Activated CD4-positive, alpha-beta memory T cell treated with anti-CD3 and anti-CD28 coated beads for 36 hours (primary cell): ENCODE measurements at regions not wholly inside any gene's neighbourhood (a gene's known extent, or its start where the extent isn't known, plus 50 kb on each side); places are given as distances from the start of the nearest gene placed in this dataset.

Experiments used
- CTCF ChIA-PET: fragments of 350-600 bp; sonication (Branson Sonifier 250); formaldehyde crosslinking; loops from one replicate; lab custom pipeline; 2021; ENCODE audit warnings: antibody characterized with exemption, inconsistent platforms; lab: Charles Lee
- POLR2A ChIA-PET: fragments of 350-600 bp; sonication (Branson Sonifier 250); formaldehyde crosslinking; loops from one replicate; lab custom pipeline; 2021; ENCODE audit warnings: antibody characterized with exemption; lab: Charles Lee
- DNase-seq: peaks from one replicate; pipeline ENCODE4 v3.0.0-alpha.2; 2020
- H3K27ac Mint-ChIP-seq: one replicate; pipeline ENCODE4 v1.8.0; 2021; ENCODE audit warnings: mixed read lengths
- H3K27me3 Mint-ChIP-seq: one replicate; pipeline ENCODE4 v1.8.0; 2021; ENCODE audit warnings: mixed read lengths
- H3K36me3 Mint-ChIP-seq: one replicate; pipeline ENCODE4 v1.8.0; 2021; ENCODE audit warnings: mixed read lengths
- H3K4me1 Mint-ChIP-seq: one replicate; pipeline ENCODE4 v1.8.0; 2021; ENCODE audit warnings: low read depth, mixed read lengths
- H3K4me3 Mint-ChIP-seq: one replicate; pipeline ENCODE4 v1.8.0; 2021; ENCODE audit warnings: mild to moderate bottlenecking, mixed read lengths
- H3K9me3 Mint-ChIP-seq: one replicate; pipeline ENCODE4 v1.8.0; 2021; ENCODE audit warnings: mixed read lengths
- intact Hi-C: fragments of 100-400 bp; cut with micrococcal nuclease; formaldehyde crosslinking; loops from one replicate; pipeline ENCODE4 v1.15.1; 2023

DNA sequence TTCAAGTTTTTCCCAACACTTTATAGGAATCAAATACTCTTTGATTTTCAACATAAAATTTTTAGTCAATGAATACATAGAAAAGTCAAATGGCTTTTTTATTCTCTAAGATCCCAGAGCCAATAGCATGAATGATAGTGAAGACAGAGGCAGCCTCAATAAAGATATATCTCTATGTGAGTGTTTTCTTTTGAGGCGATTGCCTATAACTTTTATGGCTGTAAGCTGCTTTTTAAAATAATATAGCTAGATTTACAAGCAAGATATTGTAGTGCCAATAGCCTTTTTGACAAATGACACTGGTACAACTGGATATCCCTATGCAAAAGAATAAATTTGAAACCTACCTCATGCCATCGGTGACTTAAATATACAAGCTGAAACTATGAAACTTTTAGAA is 1705.2 kb upstream of the PCDH20 start:
- ChIA-PET POLR2A (no interaction called here), CTCF (no interaction called here)
- Mint-ChIP-seq H3K27ac (no peak overlapping the region), H3K36me3 (no peaks in the 10 kb centered on the region), H3K4me3 (no peak overlapping the region), H3K9me3 (no peaks in the 10 kb centered on the region), H3K27me3 (no peaks in the 10 kb centered on the region), H3K4me1 (no peaks in the 10 kb centered on the region)
- intact Hi-C loops: no loop called here
- DNase-seq: no peak

DNA sequence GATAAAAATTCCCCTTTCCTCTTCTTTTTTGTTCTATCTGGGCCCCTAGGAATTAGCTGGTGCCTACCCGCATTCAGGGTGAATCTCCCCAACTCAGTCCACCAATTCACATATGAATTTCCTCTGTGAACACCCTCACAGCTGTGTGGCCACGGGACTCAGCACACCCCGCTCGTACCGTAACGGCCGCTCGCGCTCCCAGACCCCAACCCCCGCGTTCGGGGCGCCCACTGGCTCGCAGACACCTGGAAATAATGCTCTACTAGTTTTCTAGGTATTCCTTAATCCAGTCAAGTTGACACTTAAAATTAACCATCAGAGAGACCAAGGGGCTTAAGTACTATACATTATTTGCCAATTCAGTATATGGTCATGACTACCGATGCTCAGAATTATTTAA is 1702.1 kb upstream of the PCDH20 start:
- H3K4me1 Mint-ChIP-seq: no peaks in the 10 kb centered on the region
- intact Hi-C loops: no loop called here
- ChIA-PET CTCF (no interaction called here), POLR2A (no interaction called here)
- H3K4me3 Mint-ChIP-seq: no peak overlapping the region
- H3K27me3 Mint-ChIP-seq: no peaks in the 10 kb centered on the region
- no peaks in the 10 kb centered on the region for H3K36me3 Mint-ChIP-seq
- no peaks in the 10 kb centered on the region for H3K9me3 Mint-ChIP-seq
- no peak overlapping the region for H3K27ac Mint-ChIP-seq
- no peak for DNase-seq

- Mint-ChIP-seq H3K4me1 (no peaks in the 10 kb centered on the region), H3K4me3 (no peak overlapping the region), H3K27ac (no peak overlapping the region), H3K27me3 (no peaks in the 10 kb centered on the region), H3K36me3 (no peaks in the 10 kb centered on the region), H3K9me3 (no peaks in the 10 kb centered on the region)
- intact Hi-C loops: no loop called here
- ChIA-PET POLR2A (no interaction called here), CTCF (no interaction called here)
- no peak for DNase-seq
These were observed 1697.2 kb upstream of the PCDH20 start for GRCh38 chr13:63112799-63113395.

- no peak for DNase-seq
- intact Hi-C loops: no loop called here
- no peak overlapping the region for H3K27ac Mint-ChIP-seq
- H3K4me1 Mint-ChIP-seq: no peaks in the 10 kb centered on the region
- H3K4me3 Mint-ChIP-seq: no peak overlapping the region
- POLR2A ChIA-PET: no interaction called here
- CTCF ChIA-PET: no interaction called here
- no peaks in the 10 kb centered on the region for H3K36me3 Mint-ChIP-seq
- H3K9me3 Mint-ChIP-seq: peaks cover 3% of the 10 kb centered on the region
- H3K27me3 Mint-ChIP-seq: no peaks in the 10 kb centered on the region
These were observed 1694.8 kb upstream of the PCDH20 start for GRCh38 chr13:63110466-63110865.

DNA sequence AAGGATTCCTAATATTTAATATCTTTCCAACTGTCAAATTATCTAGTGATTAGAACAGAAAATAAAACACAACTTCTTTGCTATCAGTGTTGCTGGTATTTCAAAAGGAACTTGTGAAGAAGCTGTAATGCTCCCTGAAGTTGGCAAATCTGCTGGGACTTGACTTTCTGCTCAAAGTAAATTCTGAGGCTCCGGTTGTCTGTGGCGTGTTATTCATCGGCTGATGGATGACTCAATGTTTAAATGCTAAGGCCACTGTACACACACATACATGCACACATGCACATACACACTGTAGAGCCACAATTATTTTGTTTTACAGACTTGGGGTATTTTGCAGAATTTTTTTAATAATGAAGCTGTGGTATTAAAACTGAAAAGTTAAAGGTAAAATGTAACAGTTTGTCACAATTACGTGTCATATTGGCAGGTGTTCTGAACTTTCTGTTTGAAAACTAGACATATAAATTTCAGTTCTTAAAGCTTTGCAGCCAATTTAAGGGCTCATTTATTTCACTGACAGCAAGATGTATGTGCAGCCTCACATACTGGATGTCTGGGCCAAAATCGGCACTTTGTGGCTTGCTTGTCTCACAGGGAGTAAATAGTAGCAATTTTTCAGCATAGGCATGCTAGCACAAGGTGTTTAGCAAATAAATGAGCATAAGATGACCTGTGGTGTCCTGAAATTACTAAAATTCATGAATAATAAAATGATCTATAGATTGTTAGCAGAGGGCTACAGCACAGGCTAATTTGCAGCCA is 1691.7 kb upstream of the PCDH20 start:
- Mint-ChIP-seq H3K9me3 (peaks cover 3% of the 10 kb centered on the region), H3K4me1 (no peaks in the 10 kb centered on the region), H3K36me3 (no peaks in the 10 kb centered on the region), H3K27ac (no peak overlapping the region), H3K27me3 (no peaks in the 10 kb centered on the region), H3K4me3 (no peak overlapping the region)
- DNase-seq: no peak
- ChIA-PET CTCF (interaction anchor here (1.1 kb wide), 1 partner anchor 17 kb away, joined by 3 read pairs; no protein-coding TSS in a partner anchor), POLR2A (no interaction called here)
- intact Hi-C loops: no loop called here

DNA sequence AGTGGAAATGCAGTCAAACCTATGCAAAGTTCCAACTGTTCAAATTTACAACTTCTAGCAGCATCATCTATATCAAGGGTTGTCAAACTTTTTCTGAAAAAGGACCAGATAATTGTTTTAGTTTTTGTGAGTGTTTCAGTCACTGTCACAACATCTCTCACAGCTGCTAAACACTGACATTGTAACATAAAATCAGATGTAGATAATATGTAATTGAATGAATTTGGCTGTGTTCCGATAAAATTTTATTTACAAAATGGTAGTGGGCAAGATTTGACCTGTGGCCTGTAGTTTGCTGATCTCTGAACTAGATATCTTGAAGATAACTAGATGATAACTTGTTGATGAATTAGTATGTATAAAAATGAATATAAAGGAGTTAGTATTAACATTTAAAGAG is 1679.1 kb upstream of the PCDH20 start:
- CTCF ChIA-PET: no interaction called here
- H3K27ac Mint-ChIP-seq: no peak overlapping the region
- POLR2A ChIA-PET: no interaction called here
- H3K4me3 Mint-ChIP-seq: no peak overlapping the region
- intact Hi-C loops: no loop called here
- peaks cover 12% of the 10 kb centered on the region for H3K9me3 Mint-ChIP-seq
- no peaks in the 10 kb centered on the region for H3K4me1 Mint-ChIP-seq
- no peaks in the 10 kb centered on the region for H3K36me3 Mint-ChIP-seq
- no peaks in the 10 kb centered on the region for H3K27me3 Mint-ChIP-seq
- DNase-seq: no peak

GRCh38 chr13:63093907-63094469 is 1678.3 kb upstream of the PCDH20 start:
- H3K27ac Mint-ChIP-seq: no peak overlapping the region
- H3K36me3 Mint-ChIP-seq: no peaks in the 10 kb centered on the region
- H3K27me3 Mint-ChIP-seq: no peaks in the 10 kb centered on the region
- intact Hi-C loops: no loop called here
- H3K4me3 Mint-ChIP-seq: no peak overlapping the region
- no peaks in the 10 kb centered on the region for H3K4me1 Mint-ChIP-seq
- DNase-seq: no peak
- peaks cover 9% of the 10 kb centered on the region for H3K9me3 Mint-ChIP-seq
- ChIA-PET CTCF (no interaction called here), POLR2A (no interaction called here)

- Mint-ChIP-seq H3K4me3 (no peak overlapping the region), H3K27me3 (no peaks in the 10 kb centered on the region), H3K4me1 (no peaks in the 10 kb centered on the region), H3K36me3 (no peaks in the 10 kb centered on the region), H3K9me3 (peaks cover 9% of the 10 kb centered on the region), H3K27ac (no peak overlapping the region)
- intact Hi-C loops: no loop called here
- ChIA-PET POLR2A (no interaction called here), CTCF (no interaction called here)
- no peak for DNase-seq
These were observed 1676.8 kb upstream of the PCDH20 start for GRCh38 chr13:63092456-63092855.

DNA sequence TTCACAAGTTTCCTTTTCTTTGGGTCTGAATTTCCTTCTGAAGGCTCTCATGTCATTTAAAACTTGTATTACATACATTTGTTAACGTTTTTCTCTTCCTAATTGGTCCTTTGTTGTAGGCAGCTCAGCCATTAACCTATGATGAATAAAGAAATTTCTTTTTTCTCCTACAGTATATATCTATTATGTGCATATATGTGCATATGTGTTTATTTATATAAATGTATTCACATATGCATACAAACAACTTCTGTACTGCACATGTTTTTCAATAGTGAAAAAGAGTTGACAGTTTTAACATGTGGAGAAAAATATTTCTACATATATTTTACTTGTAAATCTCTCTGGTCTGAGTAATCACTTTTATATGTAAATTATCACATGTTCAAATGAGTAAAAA is 1674.9 kb upstream of the PCDH20 start:
- intact Hi-C loops: no loop called here
- H3K4me3 Mint-ChIP-seq: no peak overlapping the region
- H3K36me3 Mint-ChIP-seq: no peaks in the 10 kb centered on the region
- H3K27me3 Mint-ChIP-seq: no peaks in the 10 kb centered on the region
- ChIA-PET CTCF (interaction anchor here (0.6 kb wide), 1 partner anchor 17 kb away, joined by 3 read pairs; no protein-coding TSS in a partner anchor), POLR2A (no interaction called here)
- no peaks in the 10 kb centered on the region for H3K4me1 Mint-ChIP-seq
- no peak for DNase-seq
- H3K9me3 Mint-ChIP-seq: peaks cover 3% of the 10 kb centered on the region
- H3K27ac Mint-ChIP-seq: no peak overlapping the region

- DNase-seq: no peak
- intact Hi-C loops: no loop called here
- no peaks in the 10 kb centered on the region for H3K4me1 Mint-ChIP-seq
- no peak overlapping the region for H3K4me3 Mint-ChIP-seq
- no peaks in the 10 kb centered on the region for H3K9me3 Mint-ChIP-seq
- ChIA-PET POLR2A (no interaction called here), CTCF (no interaction called here)
- H3K36me3 Mint-ChIP-seq: no peaks in the 10 kb centered on the region
- H3K27ac Mint-ChIP-seq: no peak overlapping the region
- H3K27me3 Mint-ChIP-seq: no peaks in the 10 kb centered on the region
These were observed 1672.6 kb upstream of the PCDH20 start for GRCh38 chr13:63088226-63088625.

DNA sequence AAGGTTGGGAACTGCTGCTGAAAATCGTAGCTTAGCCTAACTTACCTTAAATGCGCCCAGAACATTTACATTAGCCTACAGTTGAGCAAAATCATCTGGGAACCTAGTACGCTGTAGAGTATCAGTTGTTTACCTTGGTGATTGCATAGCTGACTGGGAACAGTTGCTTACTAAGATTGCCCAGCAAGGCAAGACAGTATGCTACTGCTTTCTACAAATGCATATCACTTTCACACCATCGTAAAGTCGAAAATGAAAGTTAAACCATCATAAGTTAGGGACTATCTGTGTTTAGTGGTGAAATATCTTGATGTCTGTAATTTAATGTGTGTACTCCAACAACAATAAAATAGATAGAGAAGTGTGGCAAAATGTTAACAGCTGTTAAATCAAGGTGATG is 1670.6 kb upstream of the PCDH20 start:
- H3K27ac Mint-ChIP-seq: no peak overlapping the region
- no peaks in the 10 kb centered on the region for H3K36me3 Mint-ChIP-seq
- H3K4me1 Mint-ChIP-seq: no peaks in the 10 kb centered on the region
- ChIA-PET CTCF (no interaction called here), POLR2A (no interaction called here)
- intact Hi-C loops: no loop called here
- no peak overlapping the region for H3K4me3 Mint-ChIP-seq
- H3K9me3 Mint-ChIP-seq: peaks cover 3% of the 10 kb centered on the region
- no peaks in the 10 kb centered on the region for H3K27me3 Mint-ChIP-seq
- DNase-seq: no peak

- H3K4me3 Mint-ChIP-seq: no peak overlapping the region
- no peaks in the 10 kb centered on the region for H3K27me3 Mint-ChIP-seq
- H3K36me3 Mint-ChIP-seq: no peaks in the 10 kb centered on the region
- CTCF ChIA-PET: no interaction called here
- peaks cover 6% of the 10 kb centered on the region for H3K9me3 Mint-ChIP-seq
- POLR2A ChIA-PET: no interaction called here
- no peak overlapping the region for H3K27ac Mint-ChIP-seq
- no peak for DNase-seq
- no peaks in the 10 kb centered on the region for H3K4me1 Mint-ChIP-seq
- intact Hi-C loops: no loop called here
These were observed 1670.2 kb upstream of the PCDH20 start for GRCh38 chr13:63085851-63086250.
